PFSK-1 (cell line): ENCODE measurements at regions not wholly inside any gene's neighbourhood (a gene's known extent, or its start where the extent isn't known, plus 50 kb on each side); places are given as distances from the start of the nearest gene placed in this dataset.

Experiments used
- REST ChIP-seq, 2 experiments: IDR thresholded peaks; 2 replicates each; pipeline versions ENCODE4 v1.6.1 to v1.8.0; 2011 to 2012; ENCODE audit warnings: low read depth in 2 of 2, low read length in 2 of 2, control low read depth in 1 of 2, inconsistent platforms in 1 of 2, mild to moderate bottlenecking in 1 of 2, moderate library complexity in 1 of 2; ENCODE audit not compliant: insufficient read depth in 1 of 2
- SIN3A ChIP-seq: IDR thresholded peaks from 2 replicates; pipeline ENCODE4 v1.6.1; 2012; ENCODE audit warnings: mild to moderate bottlenecking, low read length, moderate library complexity, borderline replicate concordance; ENCODE audit not compliant: insufficient read depth
- TAF1 ChIP-seq: IDR thresholded peaks from 2 replicates; pipeline ENCODE4 v1.6.1; 2012; ENCODE audit warnings: low read length, control low read depth, borderline replicate concordance; ENCODE audit not compliant: insufficient read depth

- TF ChIP-seq SIN3A (no peak), TAF1 (no peak), REST (IDR thresholded peaks at IDR 0.05; ENCODE audit: insufficient read depth in 1 of 2, low read depth in 2 of 2, low read length in 2 of 2) (no peak)
Observed at GRCh38 chr20:40233406-40233805, 455.6 kb downstream of the MAFB start.
